OCI-LY1 (cell line): ENCODE measurements at regions not wholly inside any gene's neighbourhood (a gene's known extent, or its start where the extent isn't known, plus 50 kb on each side); places are given as distances from the start of the nearest gene placed in this dataset.

Experiments
- H2AFZ ChIP-seq: fragments of 200-600 bp; sonication (generic), shearing (Covaris generic); 2 replicates; pipeline ENCODE4 v1.6.0; 2014; ENCODE audit warnings: antibody characterized with exemption, mild to moderate bottlenecking, low read length
- H3F3A ChIP-seq: fragments of 200-600 bp; sonication (generic), shearing (Covaris generic); 2 replicates; pipeline ENCODE4 v1.6.0; 2014; ENCODE audit warnings: mild to moderate bottlenecking, antibody characterized with exemption, low read length, moderate library complexity; ENCODE audit not compliant: insufficient read depth
- H3K27ac ChIP-seq: fragments of 200-600 bp; sonication (generic); 2 replicates; pipeline ENCODE4 v1.5.1; 2014; ENCODE audit warnings: low read length, mixed run types, mild to moderate bottlenecking, low read depth; ENCODE audit not compliant: poor library complexity, severe bottlenecking
- H3K27me3 ChIP-seq: fragments of 200-600 bp; sonication (generic); 2 replicates; pipeline ENCODE4 v1.6.0; 2014; ENCODE audit warnings: antibody characterized with exemption, mild to moderate bottlenecking, low read length, moderate library complexity; ENCODE audit not compliant: insufficient read depth
- H3K36me3 ChIP-seq: fragments of 200-600 bp; sonication (generic); 2 replicates; pipeline ENCODE4 v1.6.1; 2014; ENCODE audit warnings: mild to moderate bottlenecking, antibody characterized with exemption, low read length, moderate library complexity, mixed read lengths; ENCODE audit not compliant: insufficient read depth
- H3K4me1 ChIP-seq: fragments of 200-600 bp; sonication (generic); 2 replicates; pipeline ENCODE4 v1.5.1; 2014; ENCODE audit warnings: mild to moderate bottlenecking, low read length, moderate library complexity; ENCODE audit not compliant: insufficient read depth, severe bottlenecking
- H3K4me2 ChIP-seq: fragments of 200-600 bp; sonication (generic), shearing (Covaris generic); 2 replicates; pipeline ENCODE4 v1.6.1; 2014; ENCODE audit warnings: low read length
- H3K4me3 ChIP-seq: fragments of 200-600 bp; sonication (generic); 2 replicates; pipeline ENCODE4 v1.5.1; 2014; ENCODE audit warnings: low read length, low read depth, mild to moderate bottlenecking, mixed read lengths; ENCODE audit not compliant: poor library complexity, severe bottlenecking
- H3K79me2 ChIP-seq: fragments of 200-600 bp; shearing (Covaris generic); 2 replicates; pipeline ENCODE4 v1.6.1; 2016; ENCODE audit warnings: mixed run types, low read length, mixed read lengths; ENCODE audit not compliant: insufficient read depth
- H3K9ac ChIP-seq: fragments of 200-600 bp; sonication (generic), shearing (Covaris generic); 2 replicates; pipeline ENCODE4 v1.6.1; 2014; ENCODE audit warnings: mild to moderate bottlenecking, low read length, mixed read lengths
- H3K9me2 ChIP-seq: fragments of 200-600 bp; sonication (generic), shearing (Covaris generic); 2 replicates; pipeline ENCODE4 v1.6.1; 2014; ENCODE audit warnings: low read depth, mild to moderate bottlenecking, low read length, mixed read lengths
- H3K9me3 ChIP-seq: fragments of 200-600 bp; shearing (Covaris generic); 2 replicates; pipeline ENCODE4 v1.6.1; 2014; ENCODE audit warnings: low read length, mixed read lengths
- H4K20me1 ChIP-seq: fragments of 200-600 bp; sonication (generic), shearing (Covaris generic); 2 replicates; pipeline ENCODE4 v1.6.0; 2016; ENCODE audit warnings: mild to moderate bottlenecking, low read length; ENCODE audit not compliant: insufficient read depth
- CTCF ChIP-seq: fragments of 200-600 bp; sonication (generic), shearing (Covaris generic); IDR thresholded peaks from 2 replicates; pipeline ENCODE4 v1.5.1; 2017; ENCODE audit warnings: mild to moderate bottlenecking, antibody characterized with exemption, low read length, moderate library complexity, mixed read lengths
- EZH2 ChIP-seq: fragments of 200-600 bp; sonication (generic), shearing (Covaris generic); IDR thresholded peaks from 2 replicates; pipeline ENCODE4 v1.8.0; 2017; ENCODE audit warnings: borderline replicate concordance, mixed run types, mild to moderate bottlenecking, antibody characterized with exemption, low read length, moderate library complexity, mixed read lengths

- Histone ChIP-seq H3K4me2 (no peak overlapping the region), H2AFZ (no peak overlapping the region), H3K9me2 (no peaks in the 10 kb centered on the region)
Observed at GRCh38 chr17:77729587-77729986, 228.9 kb upstream of the TNRC6C start.

GRCh38 chr17:77730376-77730775 lies 228.1 kb upstream of the TNRC6C start:
- no peaks in the 10 kb centered on the region for H3F3A ChIP-seq
- no peak overlapping the region for H3K9ac ChIP-seq
- H3K9me2 ChIP-seq = no peaks in the 10 kb centered on the region
- no peak overlapping the region for H3K4me3 ChIP-seq
- no peaks in the 10 kb centered on the region for H3K9me3 ChIP-seq
- no peaks in the 10 kb centered on the region for H3K36me3 ChIP-seq
- H3K27ac ChIP-seq = no peak overlapping the region
- H3K4me2 ChIP-seq = no peak overlapping the region
- H4K20me1 ChIP-seq = no peaks in the 10 kb centered on the region
- no peaks in the 10 kb centered on the region for H3K79me2 ChIP-seq
- H3K27me3 ChIP-seq = no peaks in the 10 kb centered on the region; the same call in 1 of the 2 replicates
- no peaks in the 10 kb centered on the region for H3K4me1 ChIP-seq
- TF ChIP-seq EZH2 (no peak), CTCF (no peak)
- H2AFZ ChIP-seq = no peak overlapping the region

More at GRCh38 chr17:77729587-77729986, 228.9 kb upstream of the TNRC6C start:
- H3K4me3 ChIP-seq = no peak overlapping the region
- H3K79me2 ChIP-seq = no peaks in the 10 kb centered on the region
- no peak overlapping the region for H3K27ac ChIP-seq
- H3K9me3 ChIP-seq = no peaks in the 10 kb centered on the region
- H3K36me3 ChIP-seq = no peaks in the 10 kb centered on the region
- no peaks in the 10 kb centered on the region; the same call in 1 of the 2 replicates for H3K27me3 ChIP-seq
- no peak for TF ChIP-seq CTCF
- TF ChIP-seq EZH2 = no peak
- H4K20me1 ChIP-seq = no peaks in the 10 kb centered on the region
- H3F3A ChIP-seq = no peaks in the 10 kb centered on the region
- H3K9ac ChIP-seq = no peak overlapping the region
- no peaks in the 10 kb centered on the region for H3K4me1 ChIP-seq

- Histone ChIP-seq H3K9me2 (no peaks in the 10 kb centered on the region), H3K4me3 (no peak overlapping the region), H4K20me1 (no peaks in the 10 kb centered on the region), H3K9me3 (no peaks in the 10 kb centered on the region), H3F3A (no peaks in the 10 kb centered on the region), H3K4me2 (no peak overlapping the region), H3K27ac (no peak overlapping the region), H3K9ac (no peak overlapping the region), H3K79me2 (no peaks in the 10 kb centered on the region), H3K4me1 (no peaks in the 10 kb centered on the region), H3K36me3 (no peaks in the 10 kb centered on the region), H2AFZ (no peak overlapping the region), H3K27me3 (no peaks in the 10 kb centered on the region; the same call in 1 of the 2 replicates)
- no peak for TF ChIP-seq EZH2
- TF ChIP-seq CTCF = no peak
Observed at GRCh38 chr17:77733576-77734296, 224.8 kb upstream of the TNRC6C start.
